ENCODE measurements at regions not wholly inside any gene's neighbourhood (a gene's known extent, or its start where the extent isn't known, plus 50 kb on each side); places are given as distances from the start of the nearest gene placed in this dataset.
"Not testable (repeated sequence)": the region's sequence is repeated elsewhere in the genome, so short reads cannot be mapped to it uniquely, and the experiment has no call there.

DNA sequence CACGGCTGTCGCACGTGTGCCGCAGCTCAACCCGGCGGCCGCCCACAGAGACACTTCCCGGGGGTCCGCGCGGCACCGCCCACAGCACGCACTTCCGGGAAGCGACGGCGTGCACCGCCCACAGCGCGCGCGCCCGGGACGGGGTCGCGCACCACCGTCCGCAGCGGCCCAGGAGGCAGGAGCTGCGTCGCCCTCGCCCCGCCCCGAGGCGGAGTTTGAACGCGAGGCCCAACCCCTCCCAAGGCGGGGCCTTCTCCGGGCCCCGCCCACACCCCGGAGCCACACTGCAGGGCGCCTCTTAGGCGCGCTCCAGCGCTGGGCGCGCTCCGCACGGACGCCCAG is 5366.8 kb upstream of the TPTE start:
- not testable (repeated sequence) for TF ChIP-seq POLR2AphosphoS5 (IDR thresholded peaks at IDR 0.05; ENCODE audit: borderline replicate concordance, low read depth, low read length); EZH2 (IDR thresholded peaks at IDR 0.05)
